HG03565 (cell line): ENCODE measurements at regions not wholly inside any gene's neighbourhood (a gene's known extent, or its start where the extent isn't known, plus 50 kb on each side); places are given as distances from the start of the nearest gene placed in this dataset.
"Not testable (repeated sequence)": the region's sequence is repeated elsewhere in the genome, so short reads cannot be mapped to it uniquely, and the experiment has no call there.

Source experiments
- ATAC-seq: cut with Tn5 transposase; IDR thresholded peaks from one replicate; pipeline ENCODE4 v1.9.1; 2021; ENCODE audit warnings: mild to moderate bottlenecking, moderate library complexity; ENCODE audit not compliant: unreplicated experiment

DNA sequence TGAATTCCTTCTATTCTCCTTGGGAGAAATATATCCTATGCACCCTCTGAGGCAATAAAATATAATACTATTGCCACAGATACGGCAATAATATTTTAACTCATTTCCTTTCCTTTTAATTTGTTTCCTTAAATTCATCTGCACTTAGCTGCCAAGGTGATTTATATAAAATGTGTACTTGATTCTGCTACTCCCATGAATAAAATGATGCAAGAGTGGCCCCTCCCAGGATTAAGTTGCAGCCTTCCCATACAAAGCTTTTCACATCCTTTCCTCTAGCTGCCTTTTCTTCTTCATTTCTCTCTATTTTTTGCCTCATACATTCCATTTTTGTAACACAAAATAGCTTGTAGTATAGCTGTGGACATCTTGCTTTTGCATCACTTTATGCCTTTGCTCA is 464.1 kb upstream of the ZEB2 start:
- ATAC-seq = no peak

DNA sequence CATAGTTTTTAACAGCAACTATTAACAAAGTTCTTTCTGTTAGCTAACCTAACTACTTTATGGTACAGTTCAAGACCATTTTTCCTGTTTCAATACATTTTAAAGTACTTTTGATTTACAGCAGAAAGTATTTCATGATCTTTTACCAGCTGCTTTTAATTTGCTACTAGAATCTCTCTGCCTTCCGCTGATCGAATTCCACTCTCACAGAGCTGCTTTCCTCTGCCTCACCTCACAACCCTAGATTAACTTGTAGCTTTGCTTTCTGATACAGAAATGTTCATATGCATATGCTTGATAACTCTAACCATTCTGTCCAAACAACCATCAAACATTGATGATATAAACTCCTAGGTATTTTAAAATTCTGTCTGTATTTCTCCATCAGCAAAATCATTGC is 463.2 kb upstream of the ZEB2 start:
- no peak for ATAC-seq

DNA sequence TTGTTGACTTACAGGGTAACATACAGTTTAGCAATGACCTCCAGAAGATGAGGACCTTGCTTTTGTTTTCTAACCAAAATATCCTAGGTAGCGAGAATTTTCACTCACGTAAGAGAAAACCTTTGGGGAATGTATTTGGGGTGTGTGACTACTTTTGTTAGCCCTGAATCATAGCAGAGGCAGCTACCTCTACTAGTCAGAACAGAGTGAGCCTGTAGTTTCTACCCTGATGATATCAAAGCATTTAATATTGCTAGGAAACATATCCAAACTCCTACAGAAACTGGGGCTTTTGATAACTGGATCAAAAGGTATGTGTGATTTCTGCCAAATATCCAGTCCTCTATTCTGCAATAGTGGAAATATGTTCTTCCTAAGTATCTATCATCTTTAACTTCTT is 462.6 kb upstream of the ZEB2 start:
- ATAC-seq = no peak

DNA sequence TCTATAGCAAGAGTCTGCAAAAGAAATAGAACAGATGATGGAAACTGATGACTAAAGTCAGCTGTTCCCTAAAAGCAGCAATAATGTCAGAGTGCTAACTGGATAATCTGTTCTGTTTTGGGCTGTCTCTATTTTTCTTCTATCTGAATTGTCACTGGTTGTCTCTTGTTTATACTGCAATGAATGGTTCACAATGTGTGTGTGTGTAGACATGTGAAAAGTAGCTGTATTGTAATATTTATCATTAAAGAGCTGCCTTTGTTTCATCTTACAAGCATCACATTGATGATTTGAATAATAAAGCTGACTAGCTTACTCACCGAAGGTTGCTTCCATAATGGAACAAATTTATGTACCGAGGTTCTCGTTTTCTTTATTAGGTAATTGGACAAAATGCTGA is 456.0 kb upstream of the ZEB2 start:
- no peak for ATAC-seq

DNA sequence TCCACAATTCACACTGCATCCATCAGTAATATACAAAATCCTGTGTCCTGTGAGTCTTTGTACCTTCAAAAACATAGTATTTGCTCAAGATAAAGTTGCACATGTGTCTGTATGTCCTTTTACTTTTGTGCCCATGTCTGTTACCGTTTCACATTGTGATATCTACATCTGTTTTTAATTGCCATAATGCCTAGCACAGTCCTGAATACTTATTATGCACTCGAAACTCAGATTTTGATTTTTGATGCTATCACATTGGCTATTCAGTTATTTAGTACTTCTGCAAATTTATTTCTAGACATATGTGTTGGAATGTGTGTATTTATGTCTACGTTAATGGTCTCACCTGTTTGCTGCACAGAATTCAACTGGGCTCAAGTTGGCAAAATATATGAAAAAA is 452.8 kb upstream of the ZEB2 start:
- no peak for ATAC-seq

DNA sequence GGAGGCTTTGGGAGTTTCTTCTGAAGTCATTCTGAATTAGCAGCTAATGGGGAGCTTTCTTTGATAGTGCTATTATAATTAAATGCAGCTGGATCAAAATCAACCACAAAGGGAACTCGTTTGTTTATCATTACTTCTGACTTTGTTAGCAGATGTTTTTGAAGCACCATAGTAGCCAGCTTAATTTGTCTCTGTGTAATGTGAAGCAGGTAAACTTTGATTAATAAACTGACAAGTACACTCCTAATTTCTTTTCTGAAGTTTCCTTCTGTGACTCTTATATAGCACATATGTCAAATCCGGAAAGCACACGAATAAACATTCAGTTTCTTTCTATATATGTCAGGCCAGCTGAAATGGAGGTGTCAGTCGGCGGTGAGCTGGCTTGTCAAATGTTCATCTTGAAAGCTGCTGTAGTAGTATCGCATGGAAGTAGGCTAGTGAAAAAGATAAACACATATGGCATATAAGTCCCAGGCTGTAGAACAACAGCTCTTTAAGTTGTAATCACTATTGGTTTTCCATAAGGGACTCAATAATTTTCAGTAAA is 451.9 kb upstream of the ZEB2 start:
- no peak for ATAC-seq

DNA sequence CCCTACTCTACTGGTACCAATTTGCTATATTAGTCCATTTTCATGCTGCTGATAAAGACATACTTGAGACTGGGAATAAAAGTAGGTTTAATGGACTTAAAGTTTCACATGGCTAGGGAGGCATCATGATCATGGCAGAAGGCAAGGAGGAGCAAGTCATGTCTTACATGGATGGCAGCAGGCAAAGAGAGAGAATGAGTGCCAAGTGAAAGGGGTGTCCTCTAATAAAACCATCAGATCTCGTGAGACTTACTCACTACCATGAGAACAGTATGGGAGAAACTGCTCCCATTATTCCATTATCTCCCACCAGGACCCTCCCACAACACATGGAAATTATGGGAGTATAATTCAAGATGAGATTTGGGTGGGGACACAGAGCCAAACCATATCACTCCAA is 450.5 kb upstream of the ZEB2 start:
- not testable (repeated sequence) for ATAC-seq

DNA sequence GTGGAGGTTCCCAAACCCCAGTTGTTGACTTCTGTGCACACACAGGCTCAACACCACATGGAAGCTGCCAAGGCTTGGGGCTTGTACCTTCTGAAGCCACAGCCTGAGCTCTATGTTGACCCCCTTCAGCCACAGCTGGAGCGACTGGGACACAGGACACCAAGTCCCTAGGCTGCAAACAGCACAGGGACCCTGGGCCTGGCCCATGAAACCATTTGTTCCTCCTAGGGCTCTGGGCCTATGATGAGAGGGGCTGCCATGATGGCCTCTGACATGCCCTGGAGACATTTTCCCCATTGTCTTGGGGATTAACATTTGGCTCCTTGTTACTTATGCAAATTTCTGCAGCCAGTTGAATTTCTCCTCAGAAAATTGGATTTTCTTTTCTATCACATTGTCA is 449.6 kb upstream of the ZEB2 start:
- not testable (repeated sequence) for ATAC-seq

DNA sequence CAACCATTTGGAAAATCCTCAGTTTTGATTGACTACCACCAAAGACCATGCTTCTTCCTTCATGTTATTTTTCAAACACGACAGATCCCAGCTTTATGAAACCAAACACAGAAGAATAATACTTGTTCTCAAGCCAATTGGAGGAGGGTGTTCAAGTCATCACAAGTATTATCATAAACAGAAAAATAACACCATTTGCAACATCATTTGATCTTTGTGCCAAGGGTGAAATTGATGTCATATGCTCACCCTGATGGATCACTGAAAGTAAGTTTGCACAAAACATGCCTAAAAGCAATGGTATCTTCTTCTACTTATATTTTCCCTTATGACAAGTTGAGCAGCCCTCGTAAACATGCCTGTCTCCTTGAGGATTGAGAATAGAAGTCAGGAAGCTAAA is 448.0 kb upstream of the ZEB2 start:
- no peak for ATAC-seq

DNA sequence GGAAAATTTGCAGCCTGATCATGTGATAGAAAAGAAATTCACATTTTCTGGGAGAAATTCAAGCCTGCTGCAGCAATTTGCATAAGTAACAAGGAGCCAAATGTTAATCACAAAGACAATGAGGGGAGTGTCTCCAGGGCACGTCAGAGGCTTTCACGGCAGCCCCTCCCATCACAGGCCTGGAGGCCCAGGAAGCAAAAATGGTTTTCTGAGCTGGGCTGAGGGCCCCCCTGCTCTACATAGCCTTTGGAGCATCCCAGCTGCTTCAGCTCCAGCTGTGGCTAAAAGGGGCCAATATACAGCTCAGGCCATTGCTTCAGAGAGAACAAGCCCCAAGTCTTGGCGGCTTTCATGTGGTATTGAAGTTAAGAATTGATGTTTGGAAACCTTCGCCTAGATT is 445.3 kb upstream of the ZEB2 start:
- no peak for ATAC-seq

DNA sequence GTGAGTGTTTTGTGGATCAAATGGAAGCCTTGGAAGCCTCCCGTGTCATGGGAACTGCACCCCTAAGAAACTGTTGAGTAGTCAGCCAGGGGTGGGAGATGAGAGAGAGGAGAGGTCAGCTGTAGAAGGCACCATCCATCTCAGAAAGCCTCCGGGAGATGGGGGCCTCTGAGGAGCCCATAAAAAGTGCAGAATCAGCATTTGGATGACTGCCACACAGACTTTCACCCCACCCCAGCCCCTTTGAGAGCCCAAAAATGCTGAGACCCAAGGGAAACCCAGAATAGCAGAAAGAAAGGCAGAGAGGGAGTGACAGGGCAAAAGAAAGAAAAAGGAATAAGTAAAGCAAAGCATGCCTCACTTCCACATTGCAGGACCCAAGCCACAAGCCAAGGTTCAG is 443.1 kb upstream of the ZEB2 start:
- ATAC-seq = no peak

DNA sequence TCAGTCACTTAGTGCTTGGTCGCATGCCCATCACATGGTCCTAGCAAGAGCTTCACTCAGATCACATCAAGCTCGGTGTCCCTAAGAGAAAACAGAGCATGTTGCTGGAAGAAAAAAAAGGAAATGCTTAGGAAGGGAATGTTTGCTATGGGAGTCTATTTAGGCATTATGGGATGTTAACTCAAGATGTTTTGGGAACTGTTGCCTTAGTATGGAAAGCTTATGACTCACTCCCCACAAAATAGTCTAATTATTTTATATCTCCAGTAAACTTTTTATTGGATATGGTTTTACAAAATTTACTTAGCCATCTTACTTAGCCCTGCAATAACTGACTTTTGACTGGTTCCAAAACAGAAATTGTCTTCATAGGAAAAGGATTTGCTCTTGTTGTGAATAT is 439.5 kb upstream of the ZEB2 start:
- no peak for ATAC-seq

DNA sequence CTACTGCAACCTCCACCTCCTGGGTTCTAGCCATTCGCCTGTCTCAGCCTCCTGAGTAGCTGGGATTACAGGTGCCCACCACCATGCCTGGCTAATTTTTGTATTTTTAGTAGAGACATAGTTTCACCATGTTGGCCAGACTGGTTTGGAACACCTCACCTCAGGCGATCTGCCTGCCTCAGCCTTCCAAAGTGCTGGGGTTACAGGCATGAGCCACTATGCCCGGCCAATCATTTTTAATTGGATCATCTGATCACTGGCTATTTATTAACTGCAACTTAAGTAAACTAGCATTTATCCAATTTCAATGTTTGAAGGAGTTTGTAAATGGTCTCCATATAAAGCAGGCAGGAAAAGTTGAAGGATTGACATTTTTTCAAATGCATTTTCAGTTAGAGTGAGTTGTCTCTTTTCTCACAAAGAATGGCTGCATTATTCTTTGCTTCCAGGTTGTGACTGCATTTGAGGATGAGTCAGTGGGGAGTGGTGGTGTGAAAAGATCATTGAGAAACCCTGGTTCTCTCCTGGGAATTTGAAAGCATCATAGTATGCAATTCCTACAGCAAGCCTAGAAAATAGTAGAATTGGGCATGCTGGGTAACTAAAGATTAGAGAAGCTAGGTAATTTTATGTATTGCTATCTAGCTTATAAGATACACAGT is 431.1 kb upstream of the ZEB2 start:
- no peak for ATAC-seq

DNA sequence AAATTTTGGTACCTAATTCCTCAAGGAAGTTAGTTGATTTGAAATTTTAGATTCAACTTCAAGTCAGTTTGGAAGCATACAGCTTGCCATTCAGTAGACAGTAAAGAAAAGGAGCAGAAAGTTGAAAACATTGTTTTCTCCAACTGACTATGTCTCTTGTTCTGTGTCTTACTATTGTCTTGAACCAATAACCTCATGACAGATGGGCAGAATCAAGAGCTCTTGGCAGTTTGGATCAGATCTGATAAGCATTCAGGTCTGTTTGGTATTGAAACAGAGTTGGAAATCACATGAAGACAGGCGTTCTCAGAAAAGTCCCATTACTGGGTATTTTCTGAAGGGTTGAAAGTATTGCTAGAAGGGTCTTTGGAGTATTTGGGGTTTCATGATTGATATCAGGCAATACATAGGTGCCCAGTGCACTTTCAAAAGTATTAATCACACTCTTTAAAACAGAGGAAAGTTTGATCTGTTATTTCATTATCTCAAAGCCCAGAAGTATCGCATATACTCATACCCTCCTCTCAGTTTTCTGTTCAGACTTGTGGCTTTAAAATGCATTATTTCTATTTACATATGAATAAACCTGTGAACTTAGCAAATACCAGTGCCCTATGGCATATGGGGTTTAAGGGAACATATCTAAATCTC is 428.4 kb upstream of the ZEB2 start:
- ATAC-seq = no peak

DNA sequence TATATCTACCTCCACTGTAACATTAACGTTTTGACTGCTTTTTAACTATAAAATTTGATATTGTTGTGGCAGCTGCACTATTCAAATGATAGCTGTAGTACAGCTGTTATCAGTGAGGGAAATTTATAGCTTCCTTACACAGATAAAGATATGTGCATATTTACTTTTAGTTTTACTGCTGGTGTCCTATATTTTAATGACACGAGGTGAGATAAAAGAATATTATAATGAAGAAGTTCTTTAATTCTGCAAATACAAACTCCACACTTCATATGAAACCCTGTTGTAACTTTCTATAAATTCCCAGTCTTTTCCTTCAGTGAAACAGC is 427.8 kb upstream of the ZEB2 start:
- no peak for ATAC-seq

DNA sequence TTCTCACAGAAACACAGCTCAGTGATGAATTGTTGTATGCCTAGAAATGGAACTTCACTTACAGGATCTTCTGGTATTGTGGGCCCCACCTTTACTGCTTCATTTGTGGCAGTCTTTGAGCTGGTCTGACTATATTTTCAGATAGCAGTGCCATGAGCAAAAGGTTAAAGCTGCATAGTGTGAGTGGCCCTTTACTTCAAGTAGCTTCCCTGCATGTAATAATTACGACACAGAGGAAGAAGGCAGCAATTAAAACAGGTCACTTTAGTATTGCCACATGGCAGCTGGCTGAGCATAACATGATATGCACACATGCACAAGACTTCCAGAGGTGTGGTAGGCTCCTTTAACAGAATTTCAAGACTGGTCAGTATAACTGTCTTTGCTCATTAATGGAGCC is 426.3 kb upstream of the ZEB2 start:
- ATAC-seq = no peak

DNA sequence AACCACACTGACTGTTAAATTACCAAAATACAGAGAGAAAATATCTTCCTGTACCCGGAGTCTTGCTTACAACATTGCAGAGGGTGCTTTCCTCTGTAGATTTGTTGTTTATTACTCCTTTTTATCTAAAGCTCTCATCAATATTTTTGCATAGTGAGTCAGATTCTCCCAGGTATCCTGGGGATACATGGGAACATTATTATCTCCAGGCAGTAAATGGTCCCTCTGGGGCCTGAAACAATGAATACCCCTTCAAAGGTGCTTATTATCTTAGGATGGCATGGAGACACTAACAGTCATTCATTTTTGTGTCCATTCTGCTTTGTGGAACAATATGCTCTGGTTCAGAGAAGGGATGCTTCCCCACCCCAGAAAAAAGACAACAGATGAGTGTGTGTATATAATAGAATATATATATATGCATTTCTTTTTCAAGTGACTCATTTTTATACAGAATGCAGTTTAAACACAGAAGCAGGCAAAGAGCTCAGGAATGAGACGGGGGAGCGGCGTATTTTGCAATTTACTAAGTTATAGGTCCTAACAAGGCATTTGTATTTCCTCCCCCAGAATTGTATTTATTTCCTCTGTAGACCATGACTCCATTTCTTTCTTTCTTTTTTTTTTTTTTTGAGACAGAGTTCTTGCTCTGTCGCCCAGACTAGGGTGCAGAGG is 424.8 kb upstream of the ZEB2 start:
- no peak for ATAC-seq

DNA sequence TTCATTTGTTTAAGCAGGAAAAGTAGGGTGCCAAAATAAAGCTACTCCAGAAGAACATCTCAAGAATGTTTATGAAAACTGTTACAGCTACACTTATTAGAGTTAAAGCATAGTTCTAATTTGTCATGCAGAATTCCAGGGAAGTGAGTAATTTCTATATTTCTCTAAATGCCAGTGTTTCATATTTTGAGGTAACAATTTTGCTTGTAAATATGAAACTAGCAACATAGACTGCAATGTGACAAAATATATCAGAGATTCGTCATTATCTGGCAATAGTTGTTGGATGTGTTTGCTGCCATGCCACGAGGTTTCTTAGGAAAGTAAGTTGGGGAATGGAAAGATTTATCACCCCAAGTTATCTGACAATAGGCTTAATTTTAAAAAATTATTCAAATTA is 424.1 kb upstream of the ZEB2 start:
- no peak for ATAC-seq

DNA sequence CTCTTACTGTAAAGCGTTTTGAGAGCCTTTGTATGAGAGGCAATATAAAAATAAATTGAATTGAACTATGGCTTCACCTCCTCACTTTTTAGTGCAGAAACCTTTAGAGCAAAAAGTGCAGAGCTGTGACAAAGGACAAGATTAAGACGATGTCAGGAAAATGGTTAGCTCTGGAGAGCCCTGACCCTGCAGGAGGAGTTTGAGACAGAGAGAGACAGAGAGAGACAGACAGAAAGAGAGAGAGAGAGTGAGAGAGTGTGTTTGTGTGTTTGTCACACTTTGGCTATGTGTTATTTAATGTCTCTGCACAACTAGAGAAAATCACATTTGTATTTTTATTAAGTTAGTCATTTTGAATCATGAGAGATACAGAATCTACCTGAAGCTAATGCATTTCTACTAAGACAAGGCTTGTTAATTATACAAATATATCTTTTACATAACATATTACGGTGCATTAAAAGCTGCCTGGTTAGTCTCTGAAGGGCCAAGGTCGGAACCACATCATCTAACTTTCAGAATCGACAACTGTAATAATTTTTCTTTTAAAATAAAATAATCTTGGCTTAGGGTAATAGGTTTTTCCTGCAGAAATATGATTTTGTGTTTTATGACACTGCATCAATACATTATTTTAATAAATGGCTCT is 423.5 kb upstream of the ZEB2 start:
- no peak for ATAC-seq

DNA sequence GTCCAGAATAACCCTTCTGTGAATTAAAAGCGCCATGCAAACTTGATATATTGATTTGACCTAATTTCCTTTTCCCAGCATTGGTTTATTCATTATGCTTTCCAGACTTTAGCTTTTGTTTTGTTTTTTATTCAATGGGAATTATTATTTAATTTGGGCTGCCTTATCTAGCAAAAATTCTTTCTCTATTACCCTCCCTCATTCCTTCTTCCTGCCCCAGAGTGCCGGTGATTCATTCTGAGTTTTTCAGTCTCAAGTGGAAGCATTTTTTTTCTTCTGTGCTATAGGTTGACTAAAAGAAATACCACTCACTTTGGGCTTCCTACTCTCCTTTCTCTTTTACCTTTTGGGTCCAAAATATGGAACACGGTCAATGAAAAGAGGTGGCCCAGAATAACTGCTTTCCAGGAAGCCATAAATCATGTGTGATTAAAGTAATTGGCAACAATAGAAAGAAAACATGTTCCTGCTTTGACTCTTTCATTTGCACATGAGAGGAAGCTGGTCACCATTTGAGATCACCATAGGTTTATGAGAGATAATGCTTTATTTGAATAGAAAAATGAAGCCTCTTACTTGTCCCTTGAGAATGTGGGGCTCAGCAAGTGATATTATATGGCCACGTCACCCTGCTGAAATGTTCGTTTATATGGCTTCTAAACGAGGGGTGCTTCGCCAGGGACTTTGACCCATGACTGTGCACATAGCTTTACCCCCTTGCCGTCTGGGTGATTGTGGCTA is 422.8 kb upstream of the ZEB2 start:
- ATAC-seq = no peak
